H1 (cell line): ENCODE measurements at regions not wholly inside any gene's neighbourhood (a gene's known extent, or its start where the extent isn't known, plus 50 kb on each side); places are given as distances from the start of the nearest gene placed in this dataset.

Experiments
- CTCF ChIA-PET: fragments of 300-600 bp; sonication (Branson Sonifier 250); formaldehyde crosslinking; loops from one replicate; lab custom pipeline; 2021; ENCODE audit not compliant: partially characterized antibody; lab: Charles Lee
- POLR2A ChIA-PET: fragments of 300-600 bp; sonication (Branson Sonifier 250); formaldehyde crosslinking; loops from one replicate; lab custom pipeline; 2021; ENCODE audit warnings: inconsistent platforms; ENCODE audit not compliant: partially characterized antibody; lab: Charles Lee
- DNase-seq, 2 experiments: peaks; one replicate each; pipeline versions ENCODE4 v3.0.0 to v3.0.0-alpha.2; 2010 to 2022; ENCODE audit warnings: low spot score in 2 of 2, low read depth in 1 of 2, mixed read lengths in 1 of 2
- FAIRE-seq: peaks from 2 replicates; lab custom pipeline; 2011; peaks lifted over from hg19 to GRCh38; lab: Jason Lieb, UNC
- H2AFZ ChIP-seq: 2 replicates; pipeline ENCODE4 v1.8.1; 2012; ENCODE audit warnings: low read length, inconsistent platforms
- H2AK5ac ChIP-seq: 2 replicates; pipeline ENCODE4 v1.6.1; 2013; ENCODE audit warnings: low read depth, low read length
- H2BK120ac ChIP-seq: replicated peaks from 2 replicates; pipeline ENCODE3; 2013; ENCODE audit warnings: low read depth, low read length, inconsistent platforms
- H2BK12ac ChIP-seq: 2 replicates; pipeline ENCODE4 v1.6.1; 2013; ENCODE audit warnings: low read depth, low read length
- H2BK15ac ChIP-seq: 2 replicates; pipeline ENCODE4 v1.6.1; 2013; ENCODE audit warnings: low read length
- H2BK20ac ChIP-seq: 2 replicates; pipeline ENCODE4 v1.6.1; 2013; ENCODE audit warnings: low read length
- H2BK5ac ChIP-seq: 2 replicates; pipeline ENCODE4 v1.6.1; 2013; ENCODE audit warnings: low read depth, low read length
- H3K14ac ChIP-seq: 2 replicates; pipeline ENCODE4 v1.6.1; 2013; ENCODE audit warnings: inconsistent platforms; ENCODE audit not compliant: insufficient read length
- H3K18ac ChIP-seq: 2 replicates; pipeline ENCODE4 v1.6.1; 2013; ENCODE audit warnings: low read length; ENCODE audit errors: extremely low read depth
- H3K23ac ChIP-seq: 2 replicates; pipeline ENCODE4 v1.6.1; 2013; ENCODE audit warnings: inconsistent platforms; ENCODE audit not compliant: insufficient read length
- H3K23me2 ChIP-seq: 2 replicates; pipeline ENCODE4 v1.6.1; 2013; ENCODE audit warnings: low read depth, low read length
- H3K27ac ChIP-seq: 2 replicates; pipeline ENCODE4 v1.6.1; 2011; ENCODE audit warnings: low read depth, low read length, inconsistent platforms
- H3K27me3 ChIP-seq, 4 experiments: replicated peaks in 1 of 4; 1 replicate in 1 of 4; 2 replicates in 3 of 4; pipeline versions ENCODE4 v1.6.1 to v1.8.1; 2011 to 2013; ENCODE audit warnings: low read length in 3 of 4, mild to moderate bottlenecking in 3 of 4, inconsistent platforms in 2 of 4, mixed read lengths in 2 of 4, moderate library complexity in 1 of 4; ENCODE audit not compliant: control insufficient read depth in 3 of 4, insufficient read depth in 3 of 4; ENCODE audit errors: extremely low read depth in 1 of 4
- H3K36me3 ChIP-seq, 4 experiments: 2 replicates each; pipeline versions ENCODE4 v1.6.1 to v1.8.1; 2011 to 2013; ENCODE audit warnings: mild to moderate bottlenecking in 4 of 4, low read length in 3 of 4, moderate library complexity in 2 of 4, control low read depth in 1 of 4, inconsistent platforms in 1 of 4; ENCODE audit not compliant: insufficient read depth in 4 of 4, control insufficient read depth in 2 of 4
- H3K4ac ChIP-seq: replicated peaks from 2 replicates; pipeline ENCODE3; 2013; ENCODE audit warnings: low read length, low read depth, mixed read lengths, inconsistent platforms; ENCODE audit not compliant: insufficient read length
- H3K4me1 ChIP-seq, 4 experiments: replicated peaks in 1 of 4; 1 replicate in 1 of 4; 2 replicates in 3 of 4; pipeline versions ENCODE4 v1.6.1 to v1.8.1; 2011 to 2013; ENCODE audit warnings: low read length in 3 of 4, inconsistent platforms in 2 of 4, mixed read lengths in 1 of 4; ENCODE audit not compliant: insufficient read depth in 4 of 4, control insufficient read depth in 3 of 4
- H3K4me2 ChIP-seq, 2 experiments: 2 replicates each; pipeline versions ENCODE4 v1.6.1 to v1.8.1; 2011 to 2013; ENCODE audit warnings: low read depth in 2 of 2, low read length in 2 of 2, control low read depth in 1 of 2, inconsistent platforms in 1 of 2, mild to moderate bottlenecking in 1 of 2; ENCODE audit not compliant: insufficient read depth in 1 of 2
- H3K4me3 ChIP-seq, 4 experiments: fragments of 200-600, 300-600 bp in 1 of 4; sonication (generic), shearing (Covaris generic), sonication (Bioruptor Twin) in 1 of 4; 2 replicates each; pipeline versions ENCODE4 v1.5.1 to v1.8.1; 2011 to 2016; ENCODE audit warnings: low read length in 4 of 4, low read depth in 3 of 4, control low read depth in 2 of 4, inconsistent platforms in 2 of 4, mild to moderate bottlenecking in 2 of 4, mixed read lengths in 1 of 4, moderate library complexity in 1 of 4; ENCODE audit not compliant: insufficient read depth in 2 of 4; ENCODE audit errors: extremely low read depth in 1 of 4
- H3K56ac ChIP-seq: replicated peaks from 2 replicates; pipeline ENCODE3; 2013; ENCODE audit warnings: low read depth, mild to moderate bottlenecking, mixed read lengths, low read length, inconsistent platforms; ENCODE audit not compliant: insufficient read length
- H3K79me1 ChIP-seq: 2 replicates; pipeline ENCODE4 v1.6.1; 2013; ENCODE audit warnings: low read depth, low read length, control low read depth
- H3K79me2 ChIP-seq, 2 experiments: 2 replicates each; pipeline versions ENCODE4 v1.6.1 to v1.8.1; 2012 to 2013; ENCODE audit warnings: low read length in 2 of 2, mild to moderate bottlenecking in 2 of 2, inconsistent platforms in 1 of 2; ENCODE audit not compliant: insufficient read depth in 2 of 2, control insufficient read depth in 1 of 2
- H3K9ac ChIP-seq, 4 experiments: replicated peaks in 1 of 4; 1 replicate in 1 of 4; 2 replicates in 3 of 4; pipeline versions ENCODE4 v1.6.1 to v1.8.1; 2011 to 2013; ENCODE audit warnings: low read depth in 3 of 4, low read length in 3 of 4, control low read depth in 2 of 4, mild to moderate bottlenecking in 2 of 4, moderate library complexity in 2 of 4, inconsistent platforms in 1 of 4; ENCODE audit errors: extremely low read depth in 1 of 4
- H3K9me3 ChIP-seq, 2 experiments: 2 replicates each; pipeline versions ENCODE4 v1.6.1 to v1.8.1; 2012 to 2013; ENCODE audit warnings: mild to moderate bottlenecking in 2 of 2, moderate library complexity in 2 of 2, control low read depth in 1 of 2, inconsistent platforms in 1 of 2, low read depth in 1 of 2, low read length in 1 of 2, mixed read lengths in 1 of 2; ENCODE audit not compliant: insufficient read depth in 2 of 2
- H4K20me1 ChIP-seq, 2 experiments: replicated peaks in 1 of 2; 2 replicates each; pipeline versions ENCODE3 to v1.8.1; 2011 to 2013; ENCODE audit warnings: inconsistent platforms in 2 of 2, low read length in 2 of 2, mild to moderate bottlenecking in 1 of 2; ENCODE audit not compliant: insufficient read depth in 2 of 2, control insufficient read depth in 1 of 2
- H4K5ac ChIP-seq: 2 replicates; pipeline ENCODE4 v1.6.1; 2013; ENCODE audit warnings: low read length, low read depth, mixed read lengths, inconsistent platforms; ENCODE audit not compliant: insufficient read length
- H4K8ac ChIP-seq: 2 replicates; pipeline ENCODE4 v1.8.0; 2013; ENCODE audit warnings: mild to moderate bottlenecking, moderate library complexity, low read length, inconsistent platforms; ENCODE audit not compliant: insufficient read depth; ENCODE audit errors: extremely low read depth
- H4K91ac ChIP-seq: replicated peaks from 2 replicates; pipeline ENCODE3; 2013; ENCODE audit warnings: low read length, mixed read lengths, inconsistent platforms; ENCODE audit not compliant: insufficient read length
- CHD7 ChIP-seq: fragments of 300-600 bp; sonication (generic); IDR thresholded peaks from 2 replicates; pipeline ENCODE4 v1.7.1; 2012; ENCODE audit warnings: low read length, moderate library complexity, mild to moderate bottlenecking, inconsistent platforms; ENCODE audit not compliant: insufficient replicate concordance

- H2BK15ac ChIP-seq, result no peak overlapping the region
- no peaks in the 10 kb centered on the region for H3K79me2 ChIP-seq
- DNase-seq (no peak), FAIRE-seq (no peak)
- no peak overlapping the region for H2AK5ac ChIP-seq
- H3K14ac ChIP-seq, result no peak overlapping the region
- no peak overlapping the region for H2BK20ac ChIP-seq
- H4K20me1 ChIP-seq, result no peaks in the 10 kb centered on the region
- CTCF ChIA-PET, result interaction anchor here (1.3 kb wide), 1 partner anchor 13 kb away, joined by 3 read pairs; no protein-coding TSS in a partner anchor
- no peak overlapping the region for H3K18ac ChIP-seq
- no peak overlapping the region for H3K27ac ChIP-seq
- no peak overlapping the region for H3K4me3 ChIP-seq
- peaks cover 0 to 1% (median 0%) of the 10 kb centered on the region in 4 experiments; a peak in 1 of 7 replicates for H3K27me3 ChIP-seq
- peaks cover 0 to 3% (median 0%) of the 10 kb centered on the region in 4 experiments; a peak in 1 of 7 replicates for H3K4me1 ChIP-seq
- POLR2A ChIA-PET, result interaction anchor here (0.9 kb wide), 1 partner anchor 526 kb away, joined by 3 read pairs; no protein-coding TSS in a partner anchor
- no peak overlapping the region for H4K91ac ChIP-seq
- no peak overlapping the region for H2AFZ ChIP-seq
- H4K8ac ChIP-seq, result no peak overlapping the region
- no peak overlapping the region for H3K23ac ChIP-seq
- H3K79me1 ChIP-seq, result no peaks in the 10 kb centered on the region
- no peak overlapping the region for H2BK120ac ChIP-seq
- no peak overlapping the region for H2BK5ac ChIP-seq
- no peak overlapping the region for H3K4ac ChIP-seq
- no peaks in the 10 kb centered on the region for H3K23me2 ChIP-seq
- H3K4me2 ChIP-seq, result no peak overlapping the region
- no peak overlapping the region for H3K56ac ChIP-seq
- no peaks in the 10 kb centered on the region for H3K36me3 ChIP-seq
- H3K9me3 ChIP-seq, result no peaks in the 10 kb centered on the region
- H2BK12ac ChIP-seq, result no peak overlapping the region
- H4K5ac ChIP-seq, result no peak overlapping the region
- H3K9ac ChIP-seq, result no peak overlapping the region
- no peak for TF ChIP-seq CHD7
These were observed 63.0 kb upstream of the GRIP1 start for GRCh38 chr12:66741919-66742318.
